ENCODE measurements at regions not wholly inside any gene's neighbourhood (a gene's known extent, or its start where the extent isn't known, plus 50 kb on each side); places are given as distances from the start of the nearest gene placed in this dataset. TPM values are rescaled to one million over a fixed set of nuclear protein-coding genes. Genes with fewer than 3 reads are reported as not detected.

Small RNAs in the stretch of these regions (microRNA-seq; reads per million reads assigned to microRNA genes)
- gene MIR4436A (ENCODE audit: borderline microRNAs expressed), result not detected

All from upper lobe of right lung (tissue), 1 donor.